Retinal pigment epithelial cell (primary cell): ENCODE measurements at regions not wholly inside any gene's neighbourhood (a gene's known extent, or its start where the extent isn't known, plus 50 kb on each side); places are given as distances from the start of the nearest gene placed in this dataset.

Experiments used
- DNase-seq: peaks from one replicate; pipeline ENCODE4 v3.0.0-alpha.2; 2010; ENCODE audit warnings: low read depth
- H3K4me3 ChIP-seq: 2 replicates; pipeline ENCODE4 v1.5.1; 2011; ENCODE audit warnings: mild to moderate bottlenecking, low read length, control low read depth, moderate library complexity
- CTCF ChIP-seq: conservative IDR thresholded peaks from 2 replicates; pipeline ENCODE4 v1.5.1; 2011; ENCODE audit warnings: low read depth, low read length, control low read depth, inconsistent platforms

- no peak for TF ChIP-seq CTCF
- DNase-seq: no peak
- no peak overlapping the region for H3K4me3 ChIP-seq
Observed at GRCh38 chr6:93932175-93932574, 512.8 kb upstream of the EPHA7 start.

- no peak for DNase-seq
- no peak overlapping the region for H3K4me3 ChIP-seq
- TF ChIP-seq CTCF: no peak
Observed at GRCh38 chr6:93927731-93928130, 508.4 kb upstream of the EPHA7 start.

GRCh38 chr6:93919365-93919764 is 500.0 kb upstream of the EPHA7 start:
- TF ChIP-seq CTCF: no peak
- DNase-seq: no peak
- no peak overlapping the region for H3K4me3 ChIP-seq

GRCh38 chr6:93918258-93918657 is 498.9 kb upstream of the EPHA7 start:
- H3K4me3 ChIP-seq: no peak overlapping the region
- DNase-seq: no peak

GRCh38 chr6:93917216-93917615 is 497.9 kb upstream of the EPHA7 start:
- TF ChIP-seq CTCF: no peak
- no peak overlapping the region for H3K4me3 ChIP-seq
- no peak for DNase-seq

More at GRCh38 chr6:93918258-93918657, 498.9 kb upstream of the EPHA7 start:
- no peak for TF ChIP-seq CTCF

- no peak overlapping the region for H3K4me3 ChIP-seq
- no peak for TF ChIP-seq CTCF
- DNase-seq: no peak
Observed at GRCh38 chr6:93916716-93917115, 497.4 kb upstream of the EPHA7 start.

GRCh38 chr6:93915961-93916360 is 496.6 kb upstream of the EPHA7 start:
- H3K4me3 ChIP-seq: no peak overlapping the region
- no peak for TF ChIP-seq CTCF
- no peak for DNase-seq
